ENCODE measurements at regions not wholly inside any gene's neighbourhood (a gene's known extent, or its start where the extent isn't known, plus 50 kb on each side); places are given as distances from the start of the nearest gene placed in this dataset.
A peak's percentile ranks its signal among the peaks of the same experiment; 100 is the strongest.

GRCh38 chr1:244318512-244318911 is 133.2 kb downstream of the ADSS2 start:
- Histone ChIP-seq H3K79me2 (ENCODE audit: control insufficient read depth, insufficient read depth, low read length) (peaks cover 5% of the 10 kb centered on the region), H3K4me3 (peak overlapping the region; percentile 35; the same call in 1 of the 2 replicates), H2AFZ (ENCODE audit: control insufficient read depth, low read depth, low read length) (peak overlapping the region; percentile 51), H3K36me3 (ENCODE audit: control insufficient read depth in 2 of 2, insufficient read depth in 2 of 2, low read length in 1 of 2) (no peaks in the 10 kb centered on the region), H3K27me3 (replicated peaks in 1 of 2; ENCODE audit: control insufficient read depth in 2 of 2, insufficient read depth in 2 of 2, low read length in 1 of 2) (no peaks in the 10 kb centered on the region), H3K4me1 (ENCODE audit: control insufficient read depth, insufficient read depth, low read length) (peaks cover 24% of the 10 kb centered on the region), H3K27ac (ENCODE audit: control insufficient read depth, insufficient read depth) (peak overlapping the region; percentile 94), H3K4me2 (ENCODE audit: control insufficient read depth, insufficient read depth) (peak overlapping the region; percentile 40), H4K20me1 (ENCODE audit: control insufficient read depth, insufficient read depth) (no peaks in the 10 kb centered on the region), H3K9ac (ENCODE audit: control insufficient read depth, insufficient read depth, low read length) (peak overlapping the region; percentile 20; the same call in 1 of the 2 replicates), H3K9me3 (replicated peaks; ENCODE audit: control insufficient read depth, insufficient read depth, low read length) (no peaks in the 10 kb centered on the region; the same call in 2 of the 3 replicates)
- FAIRE-seq = no peak
- WGBS (ENCODE audit: insufficient coverage, insufficient replicate concordance, low lambda C conversion rate, missing lambda C conversion rate) = 92% methylated on average over 5 of the region's 5 CpGs
- in situ Hi-C loops (cut with MboI) = no loop called here
- DNase-seq (ENCODE audit: low read depth, low spot score) = no peak
- ATAC-seq = peak; percentile 56
- ChIA-PET CTCF (no interaction called here), POLR2A (interaction anchor here (0.7 kb wide), 1 partner anchor 263 kb away, joined by 4 read pairs; no protein-coding TSS in a partner anchor), RAD21 (ENCODE audit: unreplicated experiment) (no interaction called here), SMC1A (ENCODE audit: uncharacterized antibody, unreplicated experiment) (no interaction called here)
- intact Hi-C loops (cut with micrococcal nuclease; ENCODE audit: unreplicated experiment) = loop anchor here (2.0 to 5.0 kb wide), 3 partner anchors 32 to 270 kb away; no protein-coding TSS in a partner anchor
- BruUV-seq (replicated peaks) = no TSS peak
- TF ChIP-seq TBL1XR1 (IDR thresholded peaks at IDR 0.05; ENCODE audit: low read depth, low read length) = no peak
- TF ChIP-seq IKZF1 (conservative IDR thresholded peaks at IDR 0.05) = peak; percentile 37; the same call in 1 of the 2 replicates
- peak; percentile 25 to 39; a peak in 1 of 4 replicates for TF ChIP-seq IKZF2 (IDR thresholded peaks at IDR 0.05)
- TF ChIP-seq FOS (IDR thresholded peaks at IDR 0.05; ENCODE audit: borderline replicate concordance, extremely low read depth, insufficient read length) = no peak
- TF ChIP-seq EED (IDR thresholded peaks at IDR 0.05; ENCODE audit: low read depth) = peak; percentile 33; the same call in 1 of the 2 replicates
- no peak for TF ChIP-seq SMC3 (IDR thresholded peaks at IDR 0.05; ENCODE audit: borderline replicate concordance, low read length)
- peak; percentile 25; the same call in 1 of the 2 replicates for TF ChIP-seq PAX5 (IDR thresholded peaks at IDR 0.05; ENCODE audit: borderline replicate concordance, low read depth, low read length)
- TF ChIP-seq KAT2A (conservative IDR thresholded peaks at IDR 0.05; ENCODE audit: control insufficient read depth, low read depth, low read length) = no peak
- TF ChIP-seq MEF2B (IDR thresholded peaks at IDR 0.05; ENCODE audit: partially characterized antibody, poor library complexity, severe bottlenecking) = peak; percentile 9
- no peak for TF ChIP-seq ZZZ3 (IDR thresholded peaks at IDR 0.05; ENCODE audit: control insufficient read depth, insufficient read length, low read depth)
- no peak for TF ChIP-seq ESRRA (IDR thresholded peaks at IDR 0.05; ENCODE audit: low read length)
- no peak for TF ChIP-seq CREB1 (IDR thresholded peaks at IDR 0.05; ENCODE audit: low read depth)
- no peak for TF ChIP-seq EP300 (IDR thresholded peaks at IDR 0.05; ENCODE audit: borderline replicate concordance in 1 of 2, control insufficient read depth in 1 of 2, low read depth in 2 of 2, low read length in 2 of 2)
- TF ChIP-seq SMAD1 (IDR thresholded peaks at IDR 0.05; ENCODE audit: low read depth, partially characterized antibody) = no peak
- no peak for TF ChIP-seq NRF1 (conservative IDR thresholded peaks at IDR 0.05; ENCODE audit: low read depth, low read length)
- no peak for TF ChIP-seq PRDM15 (CRISPR knock-in tag; IDR thresholded peaks at IDR 0.05)
- TF ChIP-seq MTA2 (IDR thresholded peaks at IDR 0.05; ENCODE audit: low read depth) = no peak
- no peak for TF ChIP-seq ASH2L (IDR thresholded peaks at IDR 0.05; ENCODE audit: borderline replicate concordance, low read depth)
- TF ChIP-seq FOXK2 (IDR thresholded peaks at IDR 0.05) = no peak
- TF ChIP-seq SIX5 (IDR thresholded peaks at IDR 0.05; ENCODE audit: low read depth, low read length, severe bottlenecking) = no peak
- no peak for TF ChIP-seq NBN (IDR thresholded peaks at IDR 0.05)
- TF ChIP-seq RUNX3 (IDR thresholded peaks at IDR 0.05; ENCODE audit: low read length) = peak; percentile 81
- TF ChIP-seq NFIC (IDR thresholded peaks at IDR 0.05; ENCODE audit: low read depth, low read length) = no peak
